ENCODE measurements at regions not wholly inside any gene's neighbourhood (a gene's known extent, or its start where the extent isn't known, plus 50 kb on each side); places are given as distances from the start of the nearest gene placed in this dataset.

- intact Hi-C loops (cut with DNase I; ENCODE audit: low total_unique reads): no loop called here
- no peak overlapping the region for H3K27ac ChIP-seq
- H3K4me1 ChIP-seq: peaks cover 0 to 22% (median 9%) of the 10 kb centered on the region in 4 donors
- no peaks in the 10 kb centered on the region for H3K9me3 ChIP-seq
- TF ChIP-seq, protein P1, sequence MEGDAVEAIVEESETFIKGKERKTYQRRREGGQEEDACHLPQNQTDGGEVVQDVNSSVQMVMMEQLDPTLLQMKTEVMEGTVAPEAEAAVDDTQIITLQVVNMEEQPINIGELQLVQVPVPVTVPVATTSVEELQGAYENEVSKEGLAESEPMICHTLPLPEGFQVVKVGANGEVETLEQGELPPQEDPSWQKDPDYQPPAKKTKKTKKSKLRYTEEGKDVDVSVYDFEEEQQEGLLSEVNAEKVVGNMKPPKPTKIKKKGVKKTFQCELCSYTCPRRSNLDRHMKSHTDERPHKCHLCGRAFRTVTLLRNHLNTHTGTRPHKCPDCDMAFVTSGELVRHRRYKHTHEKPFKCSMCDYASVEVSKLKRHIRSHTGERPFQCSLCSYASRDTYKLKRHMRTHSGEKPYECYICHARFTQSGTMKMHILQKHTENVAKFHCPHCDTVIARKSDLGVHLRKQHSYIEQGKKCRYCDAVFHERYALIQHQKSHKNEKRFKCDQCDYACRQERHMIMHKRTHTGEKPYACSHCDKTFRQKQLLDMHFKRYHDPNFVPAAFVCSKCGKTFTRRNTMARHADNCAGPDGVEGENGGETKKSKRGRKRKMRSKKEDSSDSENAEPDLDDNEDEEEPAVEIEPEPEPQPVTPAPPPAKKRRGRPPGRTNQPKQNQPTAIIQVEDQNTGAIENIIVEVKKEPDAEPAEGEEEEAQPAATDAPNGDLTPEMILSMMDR (IDR thresholded peaks at IDR 0.05): no peak
- DNase-seq: no peak
- H3K27me3 ChIP-seq: no peaks in the 10 kb centered on the region
- no peaks in the 10 kb centered on the region for H3K36me3 ChIP-seq
- H3K4me3 ChIP-seq: no peak overlapping the region
Measured at GRCh38 chr21:41689289-41689583, 77.6 kb downstream of the RIPK4 start.

GRCh38 chr21:41687633-41688032 lies 79.2 kb downstream of the RIPK4 start:
- H3K4me1 ChIP-seq: peaks cover 0 to 28% (median 13%) of the 10 kb centered on the region in 4 donors
- no peak for DNase-seq
- H3K27ac ChIP-seq: no peak overlapping the region
- H3K4me3 ChIP-seq: no peak overlapping the region
- no peaks in the 10 kb centered on the region for H3K9me3 ChIP-seq
- TF ChIP-seq, protein P1 (IDR thresholded peaks at IDR 0.05): no peak
- H3K27me3 ChIP-seq: no peaks in the 10 kb centered on the region
- H3K36me3 ChIP-seq: no peaks in the 10 kb centered on the region
- intact Hi-C loops (cut with DNase I; ENCODE audit: low total_unique reads): no loop called here

DNA sequence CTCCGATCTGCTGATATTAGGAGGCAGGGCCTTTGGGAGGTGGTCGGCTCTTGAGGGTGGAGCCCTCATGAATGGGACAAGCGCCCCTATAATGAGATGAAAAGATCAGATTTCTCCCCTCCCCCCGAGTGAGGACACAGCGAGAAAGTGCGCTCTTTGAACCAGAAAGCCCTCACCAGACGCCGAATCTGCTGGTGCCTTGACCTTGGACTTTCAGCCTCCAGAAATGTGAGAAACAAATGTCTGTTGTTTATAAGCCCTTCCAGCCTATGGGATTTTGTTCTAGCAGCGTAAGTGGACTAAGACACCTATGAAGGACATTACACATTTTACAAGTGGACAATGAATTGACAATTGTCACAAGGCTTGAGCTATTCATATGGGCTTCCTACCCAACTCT lies 80.2 kb downstream of the RIPK4 start:
- H3K4me1 ChIP-seq: peaks cover 0 to 25% (median 13%) of the 10 kb centered on the region in 4 donors
- no peaks in the 10 kb centered on the region for H3K9me3 ChIP-seq
- H3K27me3 ChIP-seq: no peaks in the 10 kb centered on the region
- H3K27ac ChIP-seq: no peak overlapping the region
- no peak for DNase-seq
- intact Hi-C loops (cut with DNase I; ENCODE audit: low total_unique reads): no loop called here
- H3K36me3 ChIP-seq: no peaks in the 10 kb centered on the region
- no peak overlapping the region for H3K4me3 ChIP-seq
- TF ChIP-seq, protein P1 (IDR thresholded peaks at IDR 0.05): no peak

GRCh38 chr21:41685511-41686149 lies 81.2 kb downstream of the RIPK4 start:
- Histone ChIP-seq H3K4me1 (peaks cover 0 to 26% (median 13%) of the 10 kb centered on the region in 4 donors), H3K27me3 (no peaks in the 10 kb centered on the region), H3K4me3 (no peak overlapping the region), H3K36me3 (no peaks in the 10 kb centered on the region), H3K9me3 (no peaks in the 10 kb centered on the region), H3K27ac (no peak overlapping the region)
- intact Hi-C loops (cut with DNase I; ENCODE audit: low total_unique reads): no loop called here
- DNase-seq: peak in 1 of 2 donors; percentile 54
- TF ChIP-seq, protein P1 (IDR thresholded peaks at IDR 0.05): no peak

GRCh38 chr21:41684381-41685245 lies 82.2 kb downstream of the RIPK4 start:
- Histone ChIP-seq H3K27ac (peak overlapping the region; percentile 57 to 64), H3K9me3 (no peaks in the 10 kb centered on the region), H3K27me3 (no peaks in the 10 kb centered on the region), H3K36me3 (no peaks in the 10 kb centered on the region), H3K4me1 (peaks cover 0 to 34% (median 13%) of the 10 kb centered on the region in 4 donors), H3K4me3 (peak overlapping the region in 1 of 2 donors; percentile 29)
- peak in 1 of 2 donors; percentile 65 for DNase-seq
- TF ChIP-seq, protein P1 (IDR thresholded peaks at IDR 0.05): no peak
- intact Hi-C loops (cut with DNase I; ENCODE audit: low total_unique reads): no loop called here
